ENCODE measurements at regions not wholly inside any gene's neighbourhood (a gene's known extent, or its start where the extent isn't known, plus 50 kb on each side); places are given as distances from the start of the nearest gene placed in this dataset.

DNA sequence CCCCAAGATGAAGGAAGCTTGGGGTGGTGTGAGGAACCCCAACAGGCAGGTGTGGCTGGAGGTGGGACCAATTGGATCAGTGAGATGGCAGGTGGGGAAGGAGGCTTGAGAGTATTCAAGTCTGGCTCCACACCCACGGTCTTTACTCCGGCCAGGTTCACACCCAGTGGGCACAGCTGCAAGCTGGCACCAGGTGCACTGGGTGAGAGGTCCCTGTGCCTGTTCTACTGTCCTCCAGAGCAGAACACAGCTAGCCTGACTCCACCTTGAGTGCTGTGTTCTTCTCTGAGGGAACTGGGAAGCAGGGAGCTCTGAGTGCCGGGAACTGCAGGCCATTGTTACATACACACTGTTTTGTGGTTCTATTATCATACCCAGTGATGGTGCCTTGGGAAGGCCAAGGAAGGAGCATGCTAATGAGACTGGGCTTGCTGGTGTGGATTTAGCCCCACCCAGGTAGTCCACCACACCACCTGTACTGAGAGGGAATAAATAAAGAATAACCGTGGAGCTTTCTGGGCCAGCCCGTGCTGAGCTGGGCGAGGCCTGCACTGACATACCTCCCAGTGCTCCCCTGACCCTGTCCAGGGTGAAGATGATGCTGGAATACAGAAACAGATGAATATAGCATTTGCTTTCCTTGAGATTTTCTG, 93.4 kb downstream of the ABHD5 start:
- DNase-seq: no peak

DNA sequence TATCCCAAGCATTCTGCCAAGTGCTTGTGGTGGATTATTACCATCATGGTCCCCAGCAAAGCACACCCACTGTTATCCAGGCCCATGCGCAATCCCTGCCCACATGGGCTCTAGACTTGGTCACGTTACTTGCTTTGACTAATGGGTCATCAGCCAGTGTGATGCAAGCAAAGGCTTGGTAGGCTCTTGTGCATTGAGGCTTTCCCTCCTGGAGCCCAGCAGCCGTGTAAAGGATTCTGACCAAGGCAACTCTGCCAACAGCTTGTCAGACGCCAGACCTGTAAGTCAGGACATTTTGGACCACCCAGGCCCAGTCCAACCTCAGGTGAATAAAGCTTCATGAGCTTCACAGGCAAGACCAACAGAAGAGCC, 93.9 kb downstream of the ABHD5 start:
- DNase-seq: no peak

DNA sequence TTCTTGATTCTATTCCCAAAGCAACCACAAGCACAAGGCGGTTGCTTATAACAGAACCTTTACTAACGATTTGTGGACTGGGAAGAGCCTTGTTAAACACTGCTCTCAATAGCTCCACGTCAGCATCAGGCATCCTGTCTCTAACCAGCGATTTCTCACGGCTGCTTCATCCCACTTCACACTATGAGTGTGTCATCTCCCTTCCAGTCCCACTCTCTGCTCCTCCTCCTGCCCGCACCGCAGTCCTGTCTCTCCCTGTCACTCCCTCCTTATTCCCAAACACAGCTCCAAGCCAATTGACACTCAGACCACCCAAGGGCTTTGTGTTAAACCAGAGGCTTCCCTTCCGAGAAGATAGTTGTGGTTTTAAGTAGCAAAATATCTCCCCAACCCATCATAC, 94.8 kb downstream of the ABHD5 start:
- DNase-seq: no peak

DNA sequence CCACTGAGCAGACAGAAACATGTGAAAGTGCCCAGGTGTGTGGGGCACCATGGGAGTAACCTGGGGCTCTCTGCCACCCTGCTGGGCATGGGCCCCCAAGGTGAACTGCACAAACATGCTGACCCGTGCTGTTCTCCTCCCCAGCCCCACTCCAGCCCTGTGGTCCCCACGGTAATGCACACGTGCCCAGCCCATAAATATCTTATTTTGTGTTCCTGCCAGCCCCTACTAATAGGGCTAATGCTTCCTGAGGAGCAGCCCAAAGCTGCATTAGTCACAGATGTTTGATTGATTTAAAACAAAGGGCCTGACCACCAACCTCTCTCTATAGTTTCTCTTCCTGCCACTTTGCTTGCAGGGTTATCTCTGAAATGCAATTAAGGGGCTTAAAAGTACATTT, 95.4 kb downstream of the ABHD5 start:
- no peak for DNase-seq

DNA sequence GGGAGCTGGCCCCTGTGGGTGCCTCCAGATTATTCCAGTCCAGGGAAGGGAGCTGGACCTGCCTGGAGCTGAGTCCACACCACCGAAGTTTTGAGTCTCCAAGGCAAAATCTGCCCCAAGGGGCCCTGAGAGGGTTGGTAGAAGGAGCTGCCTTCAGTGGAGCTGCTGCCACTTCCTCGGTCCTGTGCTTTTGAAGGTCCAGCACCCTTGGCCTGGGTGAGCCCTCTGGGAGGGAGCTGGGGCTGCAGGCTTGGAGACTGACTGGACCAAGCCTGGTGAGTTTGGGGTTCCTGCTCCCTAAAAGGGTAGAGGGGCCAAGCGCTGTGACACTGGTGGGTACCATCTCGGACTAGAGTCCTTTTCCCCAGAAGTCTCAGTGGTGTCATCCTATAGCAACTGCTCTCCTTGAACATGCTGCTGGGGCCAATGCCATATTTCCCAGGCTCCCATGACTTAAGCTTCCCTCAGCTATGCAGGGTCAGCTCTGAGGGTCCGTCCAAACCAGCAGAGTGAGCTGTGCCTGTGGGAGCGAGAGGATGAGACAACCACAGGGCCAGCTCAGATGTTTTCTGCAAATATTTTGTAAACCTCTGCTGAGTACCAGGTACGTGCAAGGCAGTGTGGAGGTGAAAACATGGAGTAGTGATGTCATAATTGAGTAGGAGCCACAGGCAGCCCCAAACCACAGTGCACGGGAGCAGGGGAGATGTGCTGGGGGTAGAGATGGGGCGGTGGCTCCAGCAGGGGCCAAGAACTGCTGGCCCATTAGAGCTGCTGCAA, 96.0 kb downstream of the ABHD5 start:
- DNase-seq: no peak

DNA sequence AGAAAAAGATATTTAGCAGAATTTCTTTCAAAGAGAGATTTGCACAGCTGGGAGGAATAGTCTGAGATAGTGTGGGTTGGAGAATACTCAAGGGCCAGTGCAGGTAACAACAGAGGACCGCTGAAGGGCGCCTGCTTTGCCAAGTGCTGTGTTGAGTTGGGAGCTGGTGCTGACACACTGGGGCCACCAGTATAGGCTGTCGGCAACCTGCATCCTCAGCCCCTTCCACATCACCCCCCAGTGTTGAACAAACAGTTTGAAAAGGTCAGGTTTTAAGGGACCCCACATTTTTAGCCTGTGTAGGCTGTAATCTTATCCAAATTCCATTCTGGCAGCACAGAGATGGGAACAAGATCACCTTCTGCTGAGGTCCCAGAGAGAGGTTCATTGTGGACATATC, 96.6 kb downstream of the ABHD5 start:
- no peak for DNase-seq

DNA sequence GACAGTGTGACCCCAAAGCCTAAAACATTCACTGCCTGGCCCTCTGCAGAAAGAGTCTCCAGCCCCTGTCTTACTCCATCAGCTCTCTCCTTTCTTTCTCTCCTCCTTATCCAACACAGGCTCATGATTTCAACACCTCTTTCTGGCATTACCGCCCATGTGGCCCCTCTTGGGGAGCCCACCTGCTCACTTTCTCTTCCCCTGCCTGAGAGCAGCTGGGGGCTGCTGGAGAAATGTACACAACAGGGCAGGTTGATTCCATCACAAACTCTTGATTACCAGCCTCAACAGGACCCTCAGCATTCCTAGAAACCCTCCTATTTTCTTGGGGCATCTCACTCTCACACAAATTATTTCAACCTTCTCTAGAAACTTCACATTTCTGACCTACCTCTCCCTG, 98.3 kb downstream of the ABHD5 start:
- no peak for DNase-seq

DNA sequence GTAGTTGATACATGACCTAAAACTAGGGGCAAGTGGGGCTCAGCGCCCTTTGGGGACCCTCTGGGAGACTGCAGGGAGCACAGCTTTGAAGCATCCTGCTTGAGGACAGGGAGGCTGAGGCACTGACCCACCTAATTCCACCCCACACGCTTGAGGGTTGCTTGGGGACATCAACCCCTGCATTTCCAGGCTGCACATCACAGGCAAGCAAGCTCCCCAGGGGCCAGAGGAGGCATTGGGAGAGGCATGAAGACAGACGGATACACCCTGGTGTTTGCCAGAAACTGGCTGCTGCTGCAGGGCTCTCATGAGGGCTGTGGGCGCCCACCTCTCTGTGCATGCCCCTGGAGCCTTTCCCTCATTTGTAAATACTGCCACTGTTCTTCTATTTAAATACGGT, 99.3 kb downstream of the ABHD5 start:
- DNase-seq: no peak

DNA sequence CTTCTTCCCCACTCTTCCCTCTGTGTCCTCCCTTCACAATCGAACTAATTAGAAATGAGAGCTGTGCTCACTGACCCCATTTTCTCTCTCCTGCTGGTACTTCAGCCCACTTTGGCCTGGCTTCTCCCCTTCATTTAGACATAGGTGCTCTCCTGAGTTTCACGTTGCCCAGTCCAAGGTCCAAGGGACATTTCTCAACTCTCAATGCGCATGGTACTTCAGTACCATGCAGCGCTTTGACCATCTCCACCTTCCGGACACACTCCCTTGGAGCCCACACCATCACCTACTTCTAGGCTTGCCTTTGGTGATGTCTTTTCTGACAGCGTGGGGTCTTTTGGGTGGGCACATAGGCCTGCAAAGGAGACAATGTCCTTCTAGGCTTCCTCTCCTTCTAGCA, 99.7 kb downstream of the ABHD5 start:
- DNase-seq: no peak

DNA sequence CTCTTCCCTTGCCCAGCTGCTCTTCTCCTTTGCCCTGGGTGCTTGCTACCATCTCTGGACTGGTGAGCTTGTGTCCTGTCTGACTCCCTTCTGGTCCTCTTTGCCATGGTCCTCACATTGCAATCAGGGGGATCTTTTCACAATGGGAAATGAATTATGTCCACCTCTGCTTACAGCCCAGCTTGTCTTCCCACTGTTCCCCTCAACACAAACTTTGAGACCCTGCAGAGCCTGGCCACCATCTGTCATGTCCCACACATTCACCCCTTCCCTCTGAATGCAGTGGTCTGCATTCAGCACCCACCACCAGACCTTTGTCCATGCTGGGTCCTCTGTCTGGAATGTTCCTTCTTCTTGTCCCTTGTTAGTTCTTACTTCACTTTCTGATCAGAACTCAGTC, 100.5 kb downstream of the ABHD5 start:
- DNase-seq: no peak

DNA sequence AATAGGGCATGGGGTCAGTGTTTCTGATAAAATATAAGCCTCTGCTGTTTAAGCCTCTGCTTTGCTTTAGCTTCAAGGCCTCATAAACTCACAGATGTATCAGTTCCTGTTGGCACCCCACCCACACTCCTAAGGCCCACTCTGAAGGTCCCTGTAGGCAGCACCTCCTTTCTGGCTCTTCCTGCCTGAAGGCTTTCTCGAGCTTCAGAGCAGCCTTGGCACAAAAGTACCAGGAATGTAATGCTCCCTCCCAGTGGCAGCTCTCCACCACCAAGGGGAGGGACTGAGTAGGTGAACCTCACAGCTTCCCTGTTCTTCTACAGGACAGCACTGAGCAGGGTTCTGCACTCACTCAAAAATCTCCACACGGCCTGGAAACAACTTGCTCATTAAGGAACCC, 102.2 kb downstream of the ABHD5 start:
- no peak for DNase-seq

DNA sequence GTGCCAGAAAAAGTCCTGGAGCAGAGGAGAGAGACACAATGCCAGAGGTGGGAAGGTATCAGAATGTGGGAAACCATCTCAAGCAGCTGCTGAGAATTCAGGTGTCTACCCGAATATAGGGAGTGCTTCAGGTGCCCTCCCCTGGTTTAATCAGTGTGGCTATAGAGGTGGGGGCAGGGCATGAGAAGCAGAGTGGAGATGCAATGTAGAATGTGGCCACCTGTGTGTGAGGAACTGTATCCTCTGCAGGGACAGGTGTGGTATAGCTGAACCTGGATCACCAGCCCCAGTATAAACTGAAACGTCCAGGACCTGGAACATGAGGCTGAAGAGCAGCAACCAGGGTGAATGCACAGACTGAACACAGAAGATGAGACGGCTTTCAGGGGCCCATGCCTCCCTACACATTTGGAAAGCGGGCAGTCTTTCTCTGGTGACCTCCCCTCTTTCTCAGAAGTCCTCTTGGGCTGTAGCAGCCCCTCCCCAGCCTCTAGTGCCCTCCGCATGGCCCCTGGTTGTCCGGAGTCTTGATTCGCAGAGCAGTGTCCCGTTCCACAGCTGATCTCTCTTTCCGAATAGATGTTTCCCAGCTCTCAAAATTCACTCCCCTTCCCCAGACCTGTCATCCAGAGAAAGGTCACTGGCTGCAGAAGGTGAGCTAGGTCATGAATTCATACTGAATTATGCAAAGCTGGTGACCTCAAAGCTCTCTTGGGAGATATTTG, 103.1 kb downstream of the ABHD5 start:
- DNase-seq: no peak

DNA sequence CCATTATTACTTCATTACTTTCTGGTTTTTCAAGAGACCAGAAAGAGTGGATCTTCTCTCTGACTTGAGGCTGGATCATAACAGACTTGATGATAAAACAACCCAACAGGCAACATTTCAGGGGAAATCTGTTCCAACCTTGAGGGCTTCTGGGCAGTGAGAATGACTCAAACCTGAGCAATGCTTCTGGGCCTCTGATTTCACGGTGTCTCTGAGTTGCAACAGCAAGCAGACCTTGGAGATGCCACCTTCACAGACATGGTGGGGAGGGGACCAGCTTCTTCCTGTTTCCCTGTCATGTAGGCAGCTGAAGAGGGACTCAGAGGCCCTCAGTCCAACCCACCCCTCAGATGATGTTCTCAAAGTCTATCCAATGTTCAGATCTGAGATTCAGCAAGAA, 104.0 kb downstream of the ABHD5 start:
- no peak for DNase-seq

DNA sequence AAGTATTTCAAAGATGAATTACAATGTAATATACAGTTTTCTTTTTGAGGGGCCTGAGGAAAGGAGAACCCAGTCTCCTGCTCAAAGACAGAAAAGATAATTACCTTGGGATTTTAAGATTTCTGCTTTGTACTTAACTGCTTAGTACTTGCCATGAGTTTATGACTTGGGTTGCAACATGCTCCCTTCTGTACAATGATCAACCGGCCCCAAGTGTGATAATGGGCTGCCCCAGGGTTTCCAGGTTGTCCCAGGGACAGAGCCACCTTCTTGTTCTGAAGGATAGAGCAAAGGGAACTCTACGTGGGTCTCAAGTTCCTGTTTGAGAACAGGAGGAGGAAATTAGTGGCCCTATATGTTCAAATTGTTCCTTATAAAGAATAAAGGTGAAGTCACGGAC, 104.8 kb downstream of the ABHD5 start:
- DNase-seq: no peak

DNA sequence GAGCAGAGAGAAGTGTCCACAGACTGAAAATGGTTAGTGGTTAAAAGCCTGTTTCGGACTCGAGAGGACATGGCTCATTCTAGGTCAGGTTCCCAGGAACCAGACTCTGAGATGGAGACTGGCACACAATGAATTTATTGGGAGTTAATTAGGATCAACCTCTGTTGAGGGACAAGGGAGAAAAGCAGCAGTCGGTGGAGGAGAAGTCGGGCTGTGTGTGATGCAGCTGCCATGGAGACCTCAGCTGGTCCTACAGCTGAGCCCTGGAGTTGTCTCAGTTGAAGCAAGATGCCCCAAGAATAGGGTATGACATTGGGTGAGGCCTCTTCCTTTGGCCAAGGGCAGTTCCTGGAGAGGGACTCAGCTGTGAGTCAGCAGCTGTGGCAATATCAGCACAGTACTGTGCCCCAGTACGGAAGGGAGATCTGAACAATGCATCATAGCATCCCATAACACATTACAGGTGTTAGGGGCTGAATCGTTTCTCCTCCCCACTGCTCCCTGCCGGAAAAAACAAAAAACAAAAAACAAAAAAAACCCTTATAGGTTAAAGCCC, 105.4 kb downstream of the ABHD5 start:
- no peak for DNase-seq

DNA sequence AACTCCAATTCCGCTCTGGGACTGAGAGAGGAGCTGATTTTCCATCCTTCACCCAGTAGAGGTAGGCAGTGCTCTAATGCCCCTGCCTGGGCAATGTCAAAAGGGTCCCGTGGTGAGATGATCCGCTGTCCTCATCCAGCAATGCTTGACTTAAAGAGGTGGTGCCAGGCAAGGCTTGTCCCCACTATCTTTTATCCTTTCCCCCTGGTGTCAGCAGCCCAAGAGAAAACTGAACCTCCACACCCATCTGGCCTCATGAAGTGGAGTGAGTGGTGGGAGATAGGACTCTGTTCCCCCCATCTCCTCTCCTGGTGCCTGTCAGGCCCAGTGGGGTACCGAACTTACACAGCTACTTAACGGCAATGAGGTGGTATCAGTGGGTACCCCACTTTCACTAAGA, 107.1 kb downstream of the ABHD5 start:
- DNase-seq: no peak

DNA sequence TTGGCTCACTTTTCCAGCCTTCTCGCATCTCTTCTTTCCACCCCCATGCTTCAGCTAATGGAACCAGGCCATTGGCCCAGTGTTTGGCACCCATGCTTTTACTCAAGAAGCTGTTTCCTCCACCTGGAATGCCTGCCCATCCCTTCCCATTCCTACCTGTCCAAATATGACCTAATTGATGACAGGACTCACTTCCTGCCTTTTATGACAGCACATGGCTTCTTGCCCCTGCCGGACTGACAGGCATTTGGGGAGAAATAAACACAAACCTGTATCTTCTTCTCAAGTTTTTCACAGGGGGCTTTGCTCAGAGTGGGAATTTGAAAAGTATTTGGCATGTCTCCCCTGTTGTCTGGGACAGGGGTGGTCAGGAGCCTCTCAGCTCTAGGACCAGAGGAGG, 120.1 kb downstream of the ABHD5 start:
- no peak for DNase-seq

DNA sequence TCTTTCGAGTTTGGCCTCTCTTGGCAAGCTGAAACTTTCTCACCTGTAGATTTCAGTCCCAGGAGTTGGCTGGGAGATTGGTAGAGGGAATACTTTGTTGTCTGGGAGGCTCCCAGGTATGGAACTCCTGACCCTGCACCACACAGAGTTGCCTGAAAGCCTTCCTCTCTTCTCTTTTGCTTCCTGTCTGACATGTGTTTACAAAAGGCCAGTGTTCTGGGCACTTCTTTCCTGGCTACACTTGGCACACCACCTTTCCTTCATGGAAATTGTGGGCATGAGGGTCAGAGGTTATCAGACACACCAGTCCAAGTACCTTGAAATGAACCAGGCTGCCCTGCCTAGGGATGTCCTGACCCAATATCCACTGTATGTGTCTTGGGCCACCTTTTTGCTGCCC, 123.7 kb downstream of the ABHD5 start:
- no peak for DNase-seq

DNA sequence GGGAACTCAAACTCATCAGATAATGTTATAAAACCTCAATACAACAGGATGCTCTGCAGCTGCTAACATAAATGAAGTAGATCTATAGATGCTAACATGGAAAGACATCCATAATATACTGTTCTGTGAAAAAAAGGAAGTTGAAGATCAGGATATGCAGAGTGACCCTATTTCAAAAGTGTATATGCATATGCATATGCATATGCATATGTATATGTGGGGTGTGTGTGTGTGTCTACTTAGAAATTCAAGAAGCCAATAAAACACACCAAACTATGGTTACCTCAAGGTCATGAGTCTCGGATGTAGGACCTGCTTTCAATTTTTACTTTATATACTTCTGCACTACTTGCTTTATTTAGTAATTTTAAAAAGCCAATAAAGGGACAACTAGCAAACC, 125.6 kb downstream of the ABHD5 start:
- no peak for DNase-seq

DNA sequence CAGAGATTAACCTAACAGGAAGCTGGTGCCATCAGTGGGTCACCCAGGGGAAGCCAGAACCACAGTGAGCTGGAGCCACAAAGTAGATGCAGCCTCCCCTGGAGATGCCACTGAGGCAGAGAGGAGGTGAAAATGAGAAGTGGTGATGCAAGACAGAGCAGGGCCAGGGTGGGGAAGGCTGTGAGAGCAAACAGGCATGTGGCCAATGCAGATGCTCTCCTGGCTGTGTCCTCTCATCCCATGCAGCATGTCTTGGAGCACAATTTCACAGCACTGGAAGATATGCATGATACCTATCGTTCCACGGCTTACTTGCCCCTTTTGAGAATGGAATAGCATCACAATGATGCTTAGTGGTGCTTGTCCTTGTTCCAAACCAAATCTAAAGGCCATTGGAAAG, 126.3 kb downstream of the ABHD5 start:
- DNase-seq: no peak

DNA sequence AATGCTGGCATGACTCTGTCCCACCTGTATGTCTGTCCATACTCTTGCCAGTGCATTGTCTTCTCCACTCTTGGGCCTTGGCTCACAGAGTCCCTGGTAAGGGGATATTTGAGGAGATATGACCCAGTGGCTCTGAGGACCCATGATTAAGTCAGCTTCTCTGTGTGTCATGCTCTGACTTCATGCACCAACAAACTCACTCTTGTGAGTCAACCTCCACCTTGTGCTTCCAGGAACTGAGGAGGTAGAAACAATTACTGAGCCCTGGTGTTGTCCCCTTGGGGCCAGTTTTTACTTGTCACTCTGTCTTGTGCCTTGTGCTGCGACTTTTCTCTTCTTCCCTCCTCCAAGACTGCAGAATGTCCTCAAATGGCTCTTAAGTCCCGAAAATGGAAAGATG, 127.1 kb downstream of the ABHD5 start:
- DNase-seq: no peak

DNA sequence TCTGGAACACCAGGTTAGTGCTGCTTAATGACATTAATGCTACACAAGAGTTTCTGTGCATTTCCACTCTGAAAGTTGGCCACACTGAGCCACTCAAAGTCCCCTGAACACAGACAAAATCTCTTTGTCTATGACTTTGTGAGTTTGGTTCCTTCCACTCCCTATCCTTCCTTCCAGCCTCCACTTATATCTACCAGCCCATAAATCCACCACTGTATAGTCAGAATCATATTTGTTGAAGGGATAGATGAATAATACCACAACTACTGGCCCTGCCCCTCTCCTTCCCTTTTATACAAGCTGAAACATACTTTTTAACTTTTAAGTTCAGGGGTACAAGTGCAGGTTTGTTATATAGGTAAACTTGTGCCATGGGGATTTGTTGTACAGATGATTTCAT, 127.5 kb downstream of the ABHD5 start:
- DNase-seq: no peak

DNA sequence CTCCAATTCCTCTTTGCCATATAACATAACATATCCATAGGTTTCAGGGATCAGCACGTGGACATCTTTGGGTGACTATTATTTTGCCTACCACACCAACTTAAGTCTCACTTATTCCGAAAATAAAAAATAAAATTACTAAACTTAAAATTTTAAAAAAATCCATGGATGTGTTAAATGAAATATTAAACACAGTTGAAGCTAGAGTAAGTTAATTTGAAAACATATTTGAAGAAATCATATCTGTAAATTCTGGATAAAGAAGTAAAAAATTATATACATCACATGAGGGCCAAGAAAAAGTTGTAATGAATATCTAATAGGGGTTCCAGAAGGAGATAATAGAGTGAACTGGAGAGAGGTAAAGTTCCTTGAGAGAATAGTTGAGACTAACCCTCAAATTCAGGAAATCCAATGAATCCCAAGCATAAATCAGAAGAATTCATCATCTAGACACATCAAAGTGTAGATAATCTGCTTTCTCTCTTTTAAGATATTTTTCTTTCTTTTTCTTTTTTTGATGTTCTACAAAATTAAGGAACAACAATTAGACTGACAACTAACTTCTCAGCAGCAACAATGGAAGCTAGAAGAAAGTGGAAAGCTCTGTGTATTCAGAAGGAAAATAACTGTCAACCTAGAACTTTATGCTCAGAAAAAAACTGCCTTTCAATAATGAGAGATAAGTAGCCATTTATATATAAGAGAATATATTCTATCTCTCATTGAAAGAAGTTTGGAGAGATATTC, 147.4 kb downstream of the ABHD5 start:
- DNase-seq: no peak

Data from activated naive CD4-positive, alpha-beta T cell treated with anti-CD3 and anti-CD28 coated beads, Interleukin-2, amount 50 U/mL, for 16 hours (primary cell).